Activated naive CD4-positive, alpha-beta T cell treated with anti-CD3 and anti-CD28 coated beads, Interleukin-2, amount 50 U/mL, for 72 hours (primary cell): ENCODE measurements at regions not wholly inside any gene's neighbourhood (a gene's known extent, or its start where the extent isn't known, plus 50 kb on each side); places are given as distances from the start of the nearest gene placed in this dataset.

Experiments
- ATAC-seq, 2 donors: fragments of 150-1000 bp; cut with Tn5 transposase; 2 replicates each; pipeline ENCODE4 v1.10.0; 2021; ENCODE audit warnings: mild to moderate bottlenecking in 2 of 2, moderate library complexity in 2 of 2
- DNase-seq, 2 donors: peaks; one replicate each; pipeline ENCODE4 v3.0.0; 2021 to 2022; ENCODE audit warnings: low spot score in 2 of 2
- H3K27ac Mint-ChIP-seq, 2 donors: one replicate each; pipeline ENCODE4 v1.8.0; 2022; ENCODE audit warnings: mild to moderate bottlenecking in 2 of 2, mixed read lengths in 2 of 2
- H3K36me3 Mint-ChIP-seq, 2 donors: one replicate each; pipeline ENCODE4 v1.8.0; 2022; ENCODE audit warnings: mixed read lengths in 2 of 2
- H3K9me3 Mint-ChIP-seq, 2 donors: one replicate each; pipeline ENCODE4 v1.8.0; 2022; ENCODE audit warnings: mixed read lengths in 2 of 2

DNA sequence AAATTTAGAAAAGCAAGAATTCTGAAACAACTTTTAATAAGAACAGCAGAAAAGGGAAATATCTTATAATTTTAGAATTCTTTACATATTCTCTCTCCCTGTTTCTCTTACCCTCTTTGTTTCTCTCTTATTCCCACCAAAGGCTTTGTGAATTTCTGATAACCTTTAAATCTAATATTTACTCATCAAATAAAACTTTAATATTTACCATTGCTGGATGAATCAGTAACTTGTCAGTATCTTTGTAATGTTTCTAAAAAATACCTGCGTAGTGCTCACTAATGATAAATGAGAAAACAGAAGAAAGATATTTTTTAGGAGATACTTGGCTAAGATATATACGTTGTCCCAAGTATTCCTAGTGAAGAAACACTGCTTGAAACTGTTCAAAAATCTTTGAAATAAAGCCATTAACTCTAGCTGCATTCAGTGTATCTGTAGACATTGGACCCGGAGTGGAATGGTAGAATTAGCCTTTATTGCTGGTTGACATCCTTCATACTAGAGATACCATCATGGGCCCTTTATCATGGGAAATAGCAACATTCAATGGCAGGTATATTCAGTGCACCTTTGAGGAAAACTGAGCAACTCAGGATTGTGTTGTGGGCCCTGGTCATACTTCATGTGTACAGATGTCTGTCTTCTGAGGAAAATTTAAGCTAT lies 2160.4 kb downstream of the MAT2B start:
- ATAC-seq: no peak
- H3K36me3 Mint-ChIP-seq: no peaks in the 10 kb centered on the region

DNA sequence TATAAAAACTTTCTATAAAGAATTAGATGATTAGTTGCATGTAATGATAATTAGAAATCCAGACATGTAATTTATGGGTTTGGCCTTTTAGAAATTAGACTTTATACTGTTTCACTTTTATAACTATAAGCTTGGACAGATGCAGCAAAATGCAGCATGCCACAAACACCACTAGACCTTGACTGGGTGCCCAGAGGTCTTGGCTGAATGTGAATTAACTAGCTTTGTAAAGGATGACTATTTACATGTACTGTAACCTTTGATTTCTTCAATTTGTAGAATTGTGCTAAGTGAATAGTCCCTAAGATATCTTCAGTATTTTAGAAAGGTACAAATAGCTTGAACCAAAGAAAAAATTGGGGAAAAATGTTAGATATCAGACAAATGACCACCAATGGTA lies 2168.1 kb downstream of the MAT2B start:
- no peak for ATAC-seq
- Mint-ChIP-seq H3K27ac (no peak overlapping the region), H3K9me3 (peaks cover 16 to 31% of the 10 kb centered on the region in 2 donors), H3K36me3 (no peaks in the 10 kb centered on the region)
- no peak for DNase-seq

More for the DNA sequence above, 2160.4 kb downstream of the MAT2B start:
- no peak for DNase-seq
- Mint-ChIP-seq H3K27ac (no peak overlapping the region), H3K9me3 (peaks cover 8 to 12% of the 10 kb centered on the region in 2 donors)

DNA sequence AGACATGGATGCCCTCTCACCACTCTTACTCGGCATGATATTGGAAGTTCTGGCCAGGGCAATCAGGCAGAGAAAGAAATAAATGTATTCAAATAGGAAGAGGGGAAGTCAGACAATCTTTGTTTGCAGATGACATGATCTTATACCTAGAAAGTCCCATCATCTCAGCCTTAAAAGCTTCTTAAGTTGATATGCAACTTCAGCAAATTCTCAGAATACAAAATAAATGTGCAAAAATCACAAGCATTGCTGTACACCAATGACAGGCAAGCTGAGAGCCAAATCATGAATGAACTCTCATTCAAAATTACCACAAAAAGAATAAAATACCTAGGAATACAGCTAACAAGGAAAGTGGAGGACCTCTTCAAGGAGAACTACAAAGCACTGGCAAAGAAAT lies 2190.4 kb downstream of the MAT2B start:
- Mint-ChIP-seq H3K9me3 (peaks cover 17 to 26% of the 10 kb centered on the region in 2 donors), H3K27ac (no peak overlapping the region), H3K36me3 (peaks cover 0 to 10% of the 10 kb centered on the region in 2 donors)
- ATAC-seq: no peak
- no peak for DNase-seq

DNA sequence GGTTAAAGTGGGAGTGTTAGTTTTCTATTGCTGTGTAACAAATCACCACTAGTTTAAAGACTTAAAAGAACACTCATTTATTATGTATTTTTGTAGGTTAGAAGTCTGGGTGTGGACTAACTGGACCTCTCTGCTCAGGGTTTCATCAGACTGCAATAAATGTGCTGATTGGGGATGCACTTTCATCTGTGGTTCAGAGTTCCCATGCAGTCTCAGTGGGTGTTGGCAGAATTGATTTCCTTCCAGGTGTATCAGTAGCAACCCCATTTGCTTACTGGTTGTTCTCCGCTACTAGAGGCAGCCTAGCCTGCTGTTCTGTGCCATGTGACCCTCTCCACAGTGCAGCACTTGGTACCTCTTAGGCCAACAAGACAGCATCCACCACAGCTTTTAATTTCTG lies 2200.5 kb downstream of the MAT2B start:
- no peaks in the 10 kb centered on the region for H3K36me3 Mint-ChIP-seq
- ATAC-seq (no peak), DNase-seq (no peak)

DNA sequence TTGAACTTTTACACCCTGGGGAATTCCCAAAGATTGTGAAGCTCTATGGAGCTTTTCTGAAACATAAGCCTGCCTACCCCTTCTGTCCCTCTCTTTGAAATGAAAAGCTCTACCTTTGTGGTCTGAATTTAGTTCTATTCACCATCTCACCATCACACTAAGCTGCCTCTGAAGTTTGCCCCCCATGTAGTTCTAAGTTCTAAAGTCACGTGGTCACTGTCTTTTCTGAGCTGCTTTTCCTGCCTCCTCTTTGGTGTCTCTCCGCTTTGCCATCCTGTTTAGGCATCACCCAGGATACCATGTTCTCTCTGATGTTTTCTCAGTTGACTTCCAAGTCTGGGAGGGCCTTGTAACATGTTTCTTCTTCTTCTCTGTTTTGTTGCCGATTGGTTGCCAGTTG lies 2206.6 kb downstream of the MAT2B start:
- peaks cover 10 to 19% of the 10 kb centered on the region in 2 donors for H3K9me3 Mint-ChIP-seq
- no peak overlapping the region for H3K27ac Mint-ChIP-seq
- peaks cover 0 to 7% of the 10 kb centered on the region in 2 donors for H3K36me3 Mint-ChIP-seq
- DNase-seq (no peak), ATAC-seq (no peak)

More for the DNA sequence above, 2200.5 kb downstream of the MAT2B start:
- no peak overlapping the region for H3K27ac Mint-ChIP-seq
- no peaks in the 10 kb centered on the region for H3K9me3 Mint-ChIP-seq

DNA sequence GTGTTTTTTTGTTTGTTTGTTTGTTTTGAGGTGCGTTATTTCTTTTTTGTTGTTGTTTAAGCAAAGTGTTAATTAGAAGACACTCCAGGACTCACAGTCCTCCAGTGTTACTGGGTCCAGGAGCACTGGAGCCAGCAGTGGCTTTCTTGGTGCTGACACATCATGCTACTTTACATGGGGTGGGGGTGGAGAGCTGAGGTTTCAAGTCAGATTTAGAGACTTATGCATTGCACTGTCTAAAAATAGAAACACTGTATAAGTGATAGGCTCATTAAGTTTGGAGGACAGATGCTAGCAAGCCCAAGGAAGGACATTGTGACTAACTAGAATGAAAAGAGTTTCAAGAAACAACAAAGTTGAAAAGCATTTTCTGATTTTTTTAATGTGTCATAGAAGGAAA lies 2209.2 kb downstream of the MAT2B start:
- Mint-ChIP-seq H3K36me3 (peaks cover 0 to 12% of the 10 kb centered on the region in 2 donors), H3K9me3 (peaks cover 14 to 28% of the 10 kb centered on the region in 2 donors), H3K27ac (no peak overlapping the region)
- DNase-seq: no peak
- ATAC-seq: no peak

DNA sequence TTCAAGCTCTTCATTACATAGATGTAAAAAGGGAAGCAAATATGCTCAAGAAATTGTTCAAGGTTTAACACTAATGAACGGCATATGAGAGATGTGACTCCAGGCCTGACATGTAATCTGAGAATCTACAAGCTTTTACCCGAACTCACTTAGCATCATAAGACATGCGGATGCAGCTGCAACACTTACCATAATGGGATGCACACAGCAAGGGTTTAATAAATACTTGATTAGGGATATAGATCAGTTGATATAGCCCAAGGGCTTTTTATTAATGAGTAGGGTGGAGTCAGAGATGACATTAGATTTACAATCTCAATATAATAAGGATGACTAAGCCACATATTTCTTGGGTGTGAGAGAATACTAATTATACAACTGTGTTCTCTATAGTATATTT lies 2215.5 kb downstream of the MAT2B start:
- ATAC-seq (no peak), DNase-seq (no peak)
- Mint-ChIP-seq H3K36me3 (peaks cover 0 to 5% of the 10 kb centered on the region in 2 donors), H3K9me3 (peaks cover 9 to 12% of the 10 kb centered on the region in 2 donors), H3K27ac (no peak overlapping the region)

DNA sequence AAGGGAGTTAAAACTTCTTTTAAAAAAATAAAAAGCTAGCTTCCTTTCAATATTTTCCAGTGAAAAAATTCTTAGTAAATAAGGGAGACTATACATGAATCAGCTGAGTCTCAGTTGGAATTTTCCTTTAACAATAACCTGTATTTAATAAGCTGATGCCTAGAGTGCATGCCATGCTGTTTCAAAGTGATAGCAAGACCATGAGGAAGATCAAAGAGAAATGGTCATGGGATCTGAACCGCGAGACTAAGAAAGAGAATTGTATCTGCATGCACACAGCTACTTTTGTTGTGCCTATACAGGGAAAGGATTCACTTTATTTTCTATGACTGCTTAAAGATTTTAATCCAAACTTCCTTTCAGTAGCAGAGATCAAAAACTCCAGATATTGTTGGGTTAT lies 2217.0 kb downstream of the MAT2B start:
- Mint-ChIP-seq H3K27ac (no peak overlapping the region), H3K36me3 (peaks cover 0 to 5% of the 10 kb centered on the region in 2 donors), H3K9me3 (peaks cover 12 to 13% of the 10 kb centered on the region in 2 donors)
- DNase-seq (no peak), ATAC-seq (no peak)

DNA sequence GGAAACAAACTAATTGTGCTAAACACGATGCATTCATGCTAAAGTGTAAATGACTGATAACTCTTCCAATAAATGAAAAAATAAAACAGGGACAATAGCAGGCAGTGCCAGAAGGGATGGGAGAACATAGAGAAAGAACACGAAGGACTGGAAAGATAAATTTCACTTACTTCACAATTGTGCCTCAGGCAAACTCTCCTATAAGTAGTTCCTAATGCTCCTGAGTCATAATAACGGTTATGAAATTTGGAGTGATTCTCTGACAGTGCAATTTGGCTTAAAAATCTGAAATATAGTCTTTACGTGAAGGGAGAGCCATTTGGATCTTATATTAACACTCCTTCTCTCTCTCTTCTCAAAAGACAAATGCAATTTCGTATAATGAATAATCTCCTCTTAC lies 2218.5 kb downstream of the MAT2B start:
- peaks cover 7 to 8% of the 10 kb centered on the region in 2 donors for H3K9me3 Mint-ChIP-seq

DNA sequence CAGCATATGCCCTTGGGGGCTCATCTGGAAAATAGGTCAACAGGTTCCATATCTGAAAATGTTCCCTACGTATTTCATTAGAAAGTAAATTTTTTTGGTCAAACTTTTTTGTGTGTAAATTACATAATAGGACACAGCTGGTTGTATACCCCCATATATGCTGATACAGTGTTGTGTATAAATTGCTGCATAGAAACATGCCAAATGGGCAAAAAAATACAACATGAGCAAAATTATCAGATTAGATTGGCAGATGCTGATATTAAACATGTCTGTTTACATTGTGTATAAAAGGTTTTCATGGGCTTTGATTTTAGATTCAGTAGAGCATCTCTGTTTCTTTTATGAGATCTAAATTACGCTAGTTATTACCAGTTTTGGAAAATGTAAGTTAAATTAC lies 2223.0 kb downstream of the MAT2B start:
- DNase-seq (no peak), ATAC-seq (no peak)
- Mint-ChIP-seq H3K27ac (no peak overlapping the region), H3K36me3 (no peaks in the 10 kb centered on the region), H3K9me3 (peaks cover 8 to 9% of the 10 kb centered on the region in 2 donors)

More for the DNA sequence above, 2218.5 kb downstream of the MAT2B start:
- DNase-seq (no peak), ATAC-seq (no peak)
- Mint-ChIP-seq H3K27ac (no peak overlapping the region), H3K36me3 (no peaks in the 10 kb centered on the region)

DNA sequence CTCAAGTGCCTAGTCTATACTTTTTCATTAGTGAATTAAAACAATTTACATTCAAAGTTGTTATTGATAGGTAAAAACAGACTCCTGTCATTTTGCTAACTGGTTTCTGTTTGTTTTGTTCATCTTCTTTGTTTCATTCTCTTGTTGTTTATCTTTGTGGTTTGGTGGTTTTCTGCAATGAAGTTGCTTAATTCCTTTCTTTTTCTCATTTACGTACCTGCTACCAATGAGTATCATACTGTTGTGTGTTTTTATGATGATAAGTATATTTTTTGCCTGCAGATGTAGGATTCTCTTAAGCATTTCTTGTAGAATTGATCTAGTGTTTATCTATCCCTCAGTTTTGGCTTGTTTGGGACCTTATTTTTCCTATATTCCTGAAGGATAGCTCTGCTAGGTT lies 2230.0 kb downstream of the MAT2B start:
- H3K27ac Mint-ChIP-seq: no peak overlapping the region

DNA sequence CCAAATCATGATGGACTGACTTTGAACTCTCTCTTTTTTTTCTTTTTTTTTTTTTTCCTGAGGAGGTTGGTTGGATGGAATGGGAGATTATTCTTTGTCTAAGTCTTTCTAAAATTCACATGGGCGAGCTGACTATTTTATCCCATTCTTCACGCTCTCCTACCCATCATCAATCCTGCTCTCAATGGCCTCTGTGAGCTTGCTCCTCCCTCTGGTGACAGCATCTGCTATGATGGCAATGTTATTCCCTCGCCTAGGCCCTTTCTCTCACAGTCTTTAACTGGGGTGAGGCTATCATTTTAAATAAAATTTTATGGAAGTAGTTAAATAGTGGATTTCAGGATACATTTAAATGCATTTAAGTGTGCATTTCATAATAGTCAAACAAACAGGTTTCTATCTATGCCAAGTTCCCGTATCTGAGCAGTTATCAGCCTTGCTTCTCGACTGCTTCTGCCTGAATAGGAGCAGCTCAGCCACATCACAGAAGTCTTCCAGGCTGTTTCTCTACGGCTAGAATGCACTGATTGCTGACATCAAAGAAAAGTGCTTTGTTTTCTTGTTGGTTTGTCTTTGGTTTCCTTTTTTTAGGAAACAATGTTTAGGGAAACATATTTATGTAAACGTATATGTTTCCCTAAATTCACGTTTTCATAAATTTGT lies 2233.8 kb downstream of the MAT2B start:
- ATAC-seq (no peak), DNase-seq (no peak)
- Mint-ChIP-seq H3K36me3 (no peaks in the 10 kb centered on the region), H3K27ac (no peak overlapping the region), H3K9me3 (peaks cover 14 to 15% of the 10 kb centered on the region in 2 donors)

More for the DNA sequence above, 2230.0 kb downstream of the MAT2B start:
- H3K36me3 Mint-ChIP-seq: no peaks in the 10 kb centered on the region
- H3K9me3 Mint-ChIP-seq: peaks cover 19 to 23% of the 10 kb centered on the region in 2 donors
- DNase-seq (no peak), ATAC-seq (no peak)

DNA sequence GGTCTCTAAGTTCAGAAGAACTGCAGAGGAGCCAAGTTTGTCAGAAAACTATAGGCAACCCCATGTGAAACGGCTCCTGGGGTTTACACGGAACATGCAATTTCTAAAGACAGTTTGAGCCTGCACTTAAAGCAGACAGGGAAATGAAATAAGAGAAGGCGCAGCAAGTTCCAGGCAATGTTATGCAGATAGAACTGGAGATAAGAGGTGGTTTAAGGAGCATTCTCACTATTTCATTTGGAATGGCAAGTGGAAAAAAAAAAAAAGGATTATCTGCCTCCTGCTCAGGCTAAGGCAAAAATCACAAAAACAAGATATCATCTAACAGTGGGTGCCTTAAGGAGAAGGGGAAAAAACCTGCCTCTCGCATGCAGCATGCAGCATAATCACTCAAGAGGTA lies 2252.4 kb downstream of the MAT2B start:
- Mint-ChIP-seq H3K9me3 (peaks cover 28 to 35% of the 10 kb centered on the region in 2 donors), H3K36me3 (peaks cover 0 to 9% of the 10 kb centered on the region in 2 donors), H3K27ac (no peak overlapping the region)
- ATAC-seq (no peak), DNase-seq (no peak)

DNA sequence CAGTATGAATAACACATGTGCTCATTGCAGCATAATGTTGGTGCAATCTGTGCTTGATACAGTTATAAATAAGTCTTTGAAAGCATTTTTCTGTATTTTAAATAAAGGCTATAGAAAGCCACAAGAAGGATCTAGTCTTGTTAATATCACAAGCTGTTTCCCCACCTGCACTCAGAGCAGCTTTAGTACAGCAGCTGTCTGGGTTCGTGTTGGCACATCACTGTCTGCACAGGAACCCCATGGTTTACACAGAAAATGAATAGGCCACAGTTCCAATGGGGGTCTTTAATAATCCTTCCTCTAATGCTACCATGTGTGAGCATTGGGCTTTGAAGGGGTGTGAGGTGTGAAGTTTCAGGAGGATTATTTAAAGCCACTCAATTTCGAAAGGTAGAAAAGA lies 2269.7 kb downstream of the MAT2B start:
- Mint-ChIP-seq H3K9me3 (peaks cover 4 to 16% of the 10 kb centered on the region in 2 donors), H3K36me3 (peaks cover 0 to 4% of the 10 kb centered on the region in 2 donors), H3K27ac (no peak overlapping the region)
- DNase-seq (no peak), ATAC-seq (no peak)

DNA sequence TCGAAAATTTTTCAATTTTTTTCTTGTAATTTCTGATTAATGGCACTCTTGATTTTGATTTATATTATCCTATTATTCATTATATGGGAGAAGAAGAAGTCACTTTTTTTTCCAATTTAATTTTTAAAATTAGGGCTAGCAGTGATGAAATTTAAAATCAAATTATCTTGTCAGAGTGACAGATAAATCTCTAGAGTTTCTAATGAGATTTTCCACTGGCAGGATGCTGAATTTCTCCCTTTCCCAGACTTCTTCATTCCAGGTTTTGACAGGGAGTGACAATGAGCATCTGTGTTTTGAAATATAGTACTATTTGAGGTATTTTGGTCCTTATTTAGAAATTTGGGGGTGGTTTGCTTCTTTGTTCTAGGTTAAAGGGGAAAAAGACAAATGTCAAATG lies 2274.1 kb downstream of the MAT2B start:
- ATAC-seq: no peak
- Mint-ChIP-seq H3K27ac (no peak overlapping the region), H3K36me3 (peaks cover 4% of the 10 kb centered on the region in 2 donors), H3K9me3 (peaks cover 13 to 30% of the 10 kb centered on the region in 2 donors)
- no peak for DNase-seq

DNA sequence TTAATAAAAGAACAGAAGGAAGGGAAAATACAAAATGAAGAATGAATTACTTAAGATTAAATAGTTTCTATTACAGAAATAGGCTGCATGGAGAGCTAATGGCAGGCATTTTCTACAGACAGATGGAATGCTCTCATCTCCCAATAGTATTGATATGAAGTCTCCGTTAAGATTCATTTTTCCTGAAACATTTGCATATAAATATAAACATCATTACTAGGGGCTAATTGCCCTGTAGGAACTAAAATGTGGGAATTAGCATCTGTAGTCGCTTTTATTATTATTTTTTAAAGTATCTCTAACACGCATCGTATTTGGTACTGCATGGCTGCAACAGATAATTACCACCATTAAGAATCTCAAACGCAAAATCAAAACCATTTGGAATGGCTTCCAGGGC lies 2275.5 kb downstream of the MAT2B start:
- peaks cover 4% of the 10 kb centered on the region in 2 donors for H3K36me3 Mint-ChIP-seq
- ATAC-seq: no peak

DNA sequence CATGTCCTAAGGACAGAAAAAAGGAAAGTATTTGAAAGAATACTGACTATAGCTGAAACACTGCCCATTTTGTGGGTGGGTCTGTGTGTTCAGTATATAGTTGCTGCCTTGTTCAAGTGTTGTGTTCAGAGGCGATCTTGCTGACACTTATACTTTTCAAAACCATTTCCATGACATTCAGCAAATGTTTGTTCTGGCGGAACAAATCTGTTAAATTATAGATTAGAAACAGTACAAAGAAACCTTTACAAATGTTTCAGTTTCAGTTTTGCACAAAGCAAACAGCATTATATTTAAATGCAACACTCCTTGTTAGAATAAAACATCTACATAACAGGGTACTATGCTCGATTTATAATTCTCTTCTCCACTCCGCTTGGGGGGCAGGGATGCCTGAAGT lies 2276.3 kb downstream of the MAT2B start:
- Mint-ChIP-seq H3K9me3 (peaks cover 17 to 25% of the 10 kb centered on the region in 2 donors), H3K36me3 (peaks cover 0 to 4% of the 10 kb centered on the region in 2 donors), H3K27ac (no peak overlapping the region)
- DNase-seq: no peak
- ATAC-seq: no peak

More for the DNA sequence above, 2275.5 kb downstream of the MAT2B start:
- no peak for DNase-seq
- H3K9me3 Mint-ChIP-seq: peaks cover 17 to 28% of the 10 kb centered on the region in 2 donors
- no peak overlapping the region for H3K27ac Mint-ChIP-seq

DNA sequence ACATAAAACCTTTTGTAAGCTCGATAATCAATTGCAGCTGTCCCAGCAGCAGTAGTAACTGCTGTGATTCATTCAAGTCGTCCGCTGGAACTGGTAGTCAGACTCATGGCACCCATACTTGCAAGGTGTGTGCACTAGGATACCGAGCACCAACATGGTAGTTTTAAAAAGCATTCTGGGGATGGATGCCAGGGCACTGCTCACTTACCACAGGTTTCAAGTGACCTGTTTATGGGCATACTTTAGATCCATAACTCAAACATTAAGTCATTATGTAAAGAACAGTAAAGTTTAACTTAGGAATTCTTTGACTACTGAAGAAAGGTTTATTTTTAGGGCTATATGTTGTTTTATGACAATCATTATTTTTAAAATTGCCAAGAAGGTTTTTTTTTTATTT lies 2277.6 kb downstream of the MAT2B start:
- peaks cover 16 to 29% of the 10 kb centered on the region in 2 donors for H3K9me3 Mint-ChIP-seq
- DNase-seq: no peak

More for the DNA sequence above, 2277.6 kb downstream of the MAT2B start:
- Mint-ChIP-seq H3K27ac (no peak overlapping the region), H3K36me3 (peaks cover 0 to 4% of the 10 kb centered on the region in 2 donors)
- no peak for ATAC-seq
